ENCODE measurements at regions not wholly inside any gene's neighbourhood (a gene's known extent, or its start where the extent isn't known, plus 50 kb on each side); places are given as distances from the start of the nearest gene placed in this dataset.

DNA sequence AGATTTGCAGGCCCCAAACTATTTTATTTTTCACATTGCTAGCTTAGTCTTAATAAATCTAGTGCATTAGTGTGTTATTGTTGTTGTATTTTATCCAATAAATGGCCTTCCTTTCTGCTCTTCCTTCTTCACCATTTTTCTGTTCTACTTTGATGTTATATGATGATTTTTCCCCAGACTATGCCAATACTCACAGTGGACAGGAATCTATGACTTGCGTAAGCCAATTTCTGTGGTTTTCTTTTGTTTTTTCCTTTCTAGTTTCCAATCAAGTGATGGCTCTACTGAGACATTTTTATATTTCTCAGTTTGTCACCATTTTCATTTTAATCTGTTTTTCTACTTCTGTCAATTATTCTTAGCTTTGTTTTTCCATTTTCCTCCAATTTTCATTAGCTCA is 106.8 kb upstream of the FBXL7 start:
- Histone ChIP-seq H3K9me3 (ENCODE audit: control insufficient read depth, low read length) (no peaks in the 10 kb centered on the region), H2AFZ (no peak overlapping the region), H3K36me3 (ENCODE audit: control insufficient read depth, insufficient read depth, low read length) (no peaks in the 10 kb centered on the region), H3K4me3 (ENCODE audit: low read depth, low read length) (no peak overlapping the region), H3K27ac (no peak overlapping the region), H3K4me1 (no peaks in the 10 kb centered on the region), H3K9ac (no peak overlapping the region), H3K79me2 (no peaks in the 10 kb centered on the region), H3K27me3 (ENCODE audit: control insufficient read depth, insufficient read depth, low read length) (no peaks in the 10 kb centered on the region), H3K4me2 (ENCODE audit: low read length) (no peak overlapping the region)
- TF ChIP-seq CTCF (IDR thresholded peaks at IDR 0.05), result no peak

- no peak overlapping the region for H3K27ac ChIP-seq
Measured at GRCh38 chr5:15391704-15392397, 108.1 kb upstream of the FBXL7 start.

DNA sequence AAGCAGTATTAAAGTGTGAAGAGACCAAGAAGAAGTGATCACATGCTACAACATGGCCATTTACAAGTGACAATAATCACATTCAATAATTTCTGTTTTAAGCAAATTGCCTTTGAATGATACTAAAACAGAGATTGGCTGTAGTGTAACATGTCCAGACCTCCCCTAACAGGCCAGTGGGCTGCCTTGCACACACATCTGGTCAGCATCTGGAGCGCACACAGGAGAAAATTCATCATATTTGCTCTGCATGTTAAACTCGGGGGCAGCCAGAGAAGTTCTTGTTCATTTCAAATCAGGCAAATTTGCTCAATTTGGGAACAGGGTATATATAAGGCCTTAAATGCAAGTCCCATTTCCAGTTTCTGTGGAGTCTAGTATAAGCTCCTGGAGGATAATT is 111.1 kb upstream of the FBXL7 start:
- H3K9ac ChIP-seq, result no peak overlapping the region
- no peaks in the 10 kb centered on the region for H3K79me2 ChIP-seq
- no peak overlapping the region for H2AFZ ChIP-seq
- no peak overlapping the region for H3K4me2 ChIP-seq (ENCODE audit: low read length)
- no peaks in the 10 kb centered on the region for H3K27me3 ChIP-seq (ENCODE audit: control insufficient read depth, insufficient read depth, low read length)
- H3K27ac ChIP-seq, result no peak overlapping the region
- no peak overlapping the region for H3K4me3 ChIP-seq (ENCODE audit: low read depth, low read length)
- no peaks in the 10 kb centered on the region for H3K36me3 ChIP-seq (ENCODE audit: control insufficient read depth, insufficient read depth, low read length)
- no peaks in the 10 kb centered on the region for H3K9me3 ChIP-seq (ENCODE audit: control insufficient read depth, low read length)
- no peak for TF ChIP-seq CTCF (IDR thresholded peaks at IDR 0.05)
- H3K4me1 ChIP-seq, result no peaks in the 10 kb centered on the region

More at GRCh38 chr5:15391704-15392397, 108.1 kb upstream of the FBXL7 start:
- H3K9me3 ChIP-seq (ENCODE audit: control insufficient read depth, low read length), result no peaks in the 10 kb centered on the region
- TF ChIP-seq CTCF (IDR thresholded peaks at IDR 0.05), result no peak
- H3K36me3 ChIP-seq (ENCODE audit: control insufficient read depth, insufficient read depth, low read length), result no peaks in the 10 kb centered on the region
- no peaks in the 10 kb centered on the region for H3K4me1 ChIP-seq
- H2AFZ ChIP-seq, result no peak overlapping the region
- no peak overlapping the region for H3K4me3 ChIP-seq (ENCODE audit: low read depth, low read length)
- no peak overlapping the region for H3K9ac ChIP-seq
- H3K27me3 ChIP-seq (ENCODE audit: control insufficient read depth, insufficient read depth, low read length), result no peaks in the 10 kb centered on the region
- H3K4me2 ChIP-seq (ENCODE audit: low read length), result no peak overlapping the region
- H3K79me2 ChIP-seq, result no peaks in the 10 kb centered on the region

DNA sequence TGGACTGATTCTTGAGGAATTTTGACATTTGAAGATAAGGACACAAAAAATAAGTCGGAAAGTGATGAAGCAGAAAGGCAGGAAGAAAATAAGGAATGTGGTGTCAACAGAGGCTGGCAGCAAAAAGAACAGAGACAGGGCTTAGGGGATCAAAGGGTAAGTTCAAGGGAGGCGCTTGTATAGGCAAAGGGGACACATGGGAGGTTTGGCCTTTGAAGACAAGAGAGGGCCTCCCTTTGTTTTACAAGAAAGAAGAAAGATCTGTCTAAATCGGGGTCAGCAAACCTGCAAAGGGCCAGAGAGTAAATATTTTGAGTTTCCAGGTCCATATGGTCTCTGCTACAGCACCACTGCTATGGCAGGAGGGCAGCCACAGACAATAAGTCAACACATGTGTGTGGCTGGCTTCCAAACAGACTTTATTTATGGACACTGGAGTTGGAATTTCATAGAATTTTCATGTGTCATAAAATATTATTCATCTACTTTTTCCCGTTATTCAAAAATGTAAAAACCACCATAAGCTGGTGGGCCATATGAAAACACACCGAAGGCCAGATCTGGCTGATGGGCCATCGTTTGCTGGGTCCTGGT is 112.0 kb upstream of the FBXL7 start:
- H3K27me3 ChIP-seq (ENCODE audit: control insufficient read depth, insufficient read depth, low read length), result no peaks in the 10 kb centered on the region
- H3K9ac ChIP-seq, result no peak overlapping the region
- H3K79me2 ChIP-seq, result no peaks in the 10 kb centered on the region
- H3K36me3 ChIP-seq (ENCODE audit: control insufficient read depth, insufficient read depth, low read length), result no peaks in the 10 kb centered on the region
- no peaks in the 10 kb centered on the region for H3K4me1 ChIP-seq
- no peak for TF ChIP-seq CTCF (IDR thresholded peaks at IDR 0.05)
- no peaks in the 10 kb centered on the region for H3K9me3 ChIP-seq (ENCODE audit: control insufficient read depth, low read length)
- H3K4me3 ChIP-seq (ENCODE audit: low read depth, low read length), result no peak overlapping the region
- H3K27ac ChIP-seq, result no peak overlapping the region
- no peak overlapping the region for H3K4me2 ChIP-seq (ENCODE audit: low read length)
- no peak overlapping the region for H2AFZ ChIP-seq

DNA sequence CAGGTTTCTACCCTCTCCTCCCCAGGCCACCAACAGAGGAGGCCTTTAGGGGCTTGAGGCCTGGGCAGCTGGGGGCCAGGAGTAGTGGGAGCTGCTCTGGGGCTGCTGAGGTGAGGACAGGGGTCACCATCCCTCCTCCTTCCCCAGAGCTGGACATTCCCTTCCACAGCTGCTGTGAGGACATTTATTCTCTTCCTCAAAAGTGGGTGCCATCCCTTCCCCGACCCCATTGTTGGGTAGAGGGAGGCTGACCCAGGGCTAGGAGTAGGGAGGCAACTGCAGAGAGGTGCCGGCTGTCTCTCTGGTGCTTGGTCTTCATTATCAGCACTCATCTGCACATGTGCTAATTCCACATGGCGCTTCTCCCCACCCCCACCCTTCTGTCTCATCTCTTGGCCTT is 113.9 kb upstream of the FBXL7 start:
- no peaks in the 10 kb centered on the region for H3K27me3 ChIP-seq (ENCODE audit: control insufficient read depth, insufficient read depth, low read length)
- no peak overlapping the region for H3K4me3 ChIP-seq (ENCODE audit: low read depth, low read length)
- TF ChIP-seq CTCF (IDR thresholded peaks at IDR 0.05), result no peak
- H2AFZ ChIP-seq, result no peak overlapping the region
- H3K9me3 ChIP-seq (ENCODE audit: control insufficient read depth, low read length), result no peaks in the 10 kb centered on the region
- no peaks in the 10 kb centered on the region for H3K4me1 ChIP-seq
- no peaks in the 10 kb centered on the region for H3K36me3 ChIP-seq (ENCODE audit: control insufficient read depth, insufficient read depth, low read length)
- no peak overlapping the region for H3K9ac ChIP-seq
- H3K79me2 ChIP-seq, result no peaks in the 10 kb centered on the region
- H3K4me2 ChIP-seq (ENCODE audit: low read length), result no peak overlapping the region
- H3K27ac ChIP-seq, result no peak overlapping the region
